GM12878 (cell line): ENCODE measurements at regions not wholly inside any gene's neighbourhood (a gene's known extent, or its start where the extent isn't known, plus 50 kb on each side); places are given as distances from the start of the nearest gene placed in this dataset.

Experiments used
- KAT2A ChIP-seq: conservative IDR thresholded peaks from 2 replicates; pipeline ENCODE4 v1.6.1; 2011; ENCODE audit warnings: low read depth, low read length; ENCODE audit not compliant: control insufficient read depth
- TF ChIP-seq, protein P1 (sequence below): IDR thresholded peaks from 2 replicates; pipeline ENCODE4 v1.6.1; 2012; ENCODE audit warnings: low read depth, low read length, improper control_type of control experiment

DNA sequence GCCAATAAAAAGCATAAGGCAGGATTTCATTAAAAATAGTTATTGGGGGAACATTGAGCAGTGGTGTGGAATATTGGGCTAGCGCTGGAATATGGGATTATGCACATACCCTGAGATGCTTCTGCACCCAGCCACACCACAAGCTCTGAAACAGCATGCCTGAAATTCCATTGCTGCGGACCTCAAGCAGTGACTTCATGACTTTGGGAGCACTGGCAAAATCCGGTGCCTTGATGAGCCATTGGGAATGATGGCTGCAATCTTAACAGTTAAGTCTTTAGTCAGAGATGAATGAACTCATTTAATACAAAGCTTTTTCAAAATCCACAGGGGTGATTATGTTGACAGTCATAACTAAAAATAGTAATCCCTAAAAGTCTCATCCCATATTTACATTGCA, 274.7 kb upstream of the MTPN start:
- TF ChIP-seq, protein P1, sequence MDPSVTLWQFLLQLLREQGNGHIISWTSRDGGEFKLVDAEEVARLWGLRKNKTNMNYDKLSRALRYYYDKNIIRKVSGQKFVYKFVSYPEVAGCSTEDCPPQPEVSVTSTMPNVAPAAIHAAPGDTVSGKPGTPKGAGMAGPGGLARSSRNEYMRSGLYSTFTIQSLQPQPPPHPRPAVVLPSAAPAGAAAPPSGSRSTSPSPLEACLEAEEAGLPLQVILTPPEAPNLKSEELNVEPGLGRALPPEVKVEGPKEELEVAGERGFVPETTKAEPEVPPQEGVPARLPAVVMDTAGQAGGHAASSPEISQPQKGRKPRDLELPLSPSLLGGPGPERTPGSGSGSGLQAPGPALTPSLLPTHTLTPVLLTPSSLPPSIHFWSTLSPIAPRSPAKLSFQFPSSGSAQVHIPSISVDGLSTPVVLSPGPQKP = no peak
- TF ChIP-seq KAT2A = no peak
